ENCODE measurements at regions not wholly inside any gene's neighbourhood (a gene's known extent, or its start where the extent isn't known, plus 50 kb on each side); places are given as distances from the start of the nearest gene placed in this dataset.

- TF ChIP-seq POLR2A (IDR thresholded peaks at IDR 0.05), result no peak
- TF ChIP-seq, protein P1, sequence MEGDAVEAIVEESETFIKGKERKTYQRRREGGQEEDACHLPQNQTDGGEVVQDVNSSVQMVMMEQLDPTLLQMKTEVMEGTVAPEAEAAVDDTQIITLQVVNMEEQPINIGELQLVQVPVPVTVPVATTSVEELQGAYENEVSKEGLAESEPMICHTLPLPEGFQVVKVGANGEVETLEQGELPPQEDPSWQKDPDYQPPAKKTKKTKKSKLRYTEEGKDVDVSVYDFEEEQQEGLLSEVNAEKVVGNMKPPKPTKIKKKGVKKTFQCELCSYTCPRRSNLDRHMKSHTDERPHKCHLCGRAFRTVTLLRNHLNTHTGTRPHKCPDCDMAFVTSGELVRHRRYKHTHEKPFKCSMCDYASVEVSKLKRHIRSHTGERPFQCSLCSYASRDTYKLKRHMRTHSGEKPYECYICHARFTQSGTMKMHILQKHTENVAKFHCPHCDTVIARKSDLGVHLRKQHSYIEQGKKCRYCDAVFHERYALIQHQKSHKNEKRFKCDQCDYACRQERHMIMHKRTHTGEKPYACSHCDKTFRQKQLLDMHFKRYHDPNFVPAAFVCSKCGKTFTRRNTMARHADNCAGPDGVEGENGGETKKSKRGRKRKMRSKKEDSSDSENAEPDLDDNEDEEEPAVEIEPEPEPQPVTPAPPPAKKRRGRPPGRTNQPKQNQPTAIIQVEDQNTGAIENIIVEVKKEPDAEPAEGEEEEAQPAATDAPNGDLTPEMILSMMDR (IDR thresholded peaks at IDR 0.05), result no peak
- no peak for TF ChIP-seq EP300 (IDR thresholded peaks at IDR 0.05)
These were observed 511.3 kb downstream of the TLR4 start for GRCh38 chr9:118215549-118215948.
